Peyer's patch (tissue), 4 donors: ENCODE measurements at regions not wholly inside any gene's neighbourhood (a gene's known extent, or its start where the extent isn't known, plus 50 kb on each side); places are given as distances from the start of the nearest gene placed in this dataset.
A peak's percentile ranks its signal among the peaks of the same experiment; 100 is the strongest.

ENCODE experiments used
- DNase-seq, 3 donors: peaks; one replicate each; pipeline ENCODE4 v3.0.0-alpha.2; 2017 to 2019
- H3K27ac ChIP-seq, 4 donors: fragments of 200-600 bp; sonication (generic); one replicate each; pipeline ENCODE4 v1.5.1; 2016 to 2019
- H3K27me3 ChIP-seq, 2 donors: fragments of 200-600 bp; sonication (generic); one replicate each; pipeline ENCODE4 v1.5.1; 2019
- H3K36me3 ChIP-seq, 3 donors: fragments of 200-600 bp; sonication (generic); one replicate each; pipeline ENCODE4 v1.5.1; 2016 to 2019
- H3K4me1 ChIP-seq, 4 donors: fragments of 200-600 bp; sonication (generic); one replicate each; pipeline ENCODE4 v1.5.1; 2016 to 2019
- H3K4me3 ChIP-seq, 4 donors: fragments of 200-600 bp; sonication (generic); 1 replicate in 3 of 4; 2 replicates in 1 of 4; pipeline ENCODE4 v1.5.1; 2016 to 2019; ENCODE audit warnings: mild to moderate bottlenecking in 1 of 4
- H3K9me3 ChIP-seq, 4 donors: fragments of 200-600 bp; sonication (generic); one replicate each; pipeline ENCODE4 v1.5.1; 2016 to 2019; ENCODE audit warnings: mild to moderate bottlenecking in 1 of 4
- CTCF ChIP-seq, 6 experiments: fragments of 450-650 bp in 4 of 6; fragments of 200-600 bp in 2 of 6; sonication (generic) in 1 of 6; IDR thresholded peaks; one replicate each; pipeline ENCODE4 v1.5.1; 2017 to 2019; ENCODE audit warnings: antibody characterized with exemption in 6 of 6, mild to moderate bottlenecking in 3 of 6, moderate library complexity in 1 of 6
- POLR2A ChIP-seq, 2 donors: fragments of 450-650 bp; IDR thresholded peaks; one replicate each; pipeline ENCODE4 v1.5.1; 2017; ENCODE audit warnings: antibody characterized with exemption in 2 of 2, mild to moderate bottlenecking in 2 of 2, moderate library complexity in 2 of 2

- TF ChIP-seq CTCF (IDR thresholded peaks at IDR 0.05) = no peak
- TF ChIP-seq POLR2A (IDR thresholded peaks at IDR 0.05) = no peak
- no peak for DNase-seq
These were observed 427.7 kb downstream of the MATN1 start for GRCh38 chr1:30295674-30296073.

GRCh38 chr1:30295266-30295665 is 428.1 kb downstream of the MATN1 start:
- no peaks in the 10 kb centered on the region for H3K4me1 ChIP-seq
- H3K27me3 ChIP-seq = no peaks in the 10 kb centered on the region
- H3K27ac ChIP-seq = no peak overlapping the region
- no peak for DNase-seq
- H3K9me3 ChIP-seq = no peaks in the 10 kb centered on the region
- no peaks in the 10 kb centered on the region for H3K36me3 ChIP-seq
- no peak overlapping the region for H3K4me3 ChIP-seq
- no peak for TF ChIP-seq CTCF (IDR thresholded peaks at IDR 0.05)
- no peak for TF ChIP-seq POLR2A (IDR thresholded peaks at IDR 0.05)

More at GRCh38 chr1:30295674-30296073, 427.7 kb downstream of the MATN1 start:
- Histone ChIP-seq H3K9me3 (no peaks in the 10 kb centered on the region), H3K27me3 (no peaks in the 10 kb centered on the region), H3K4me1 (no peaks in the 10 kb centered on the region), H3K36me3 (no peaks in the 10 kb centered on the region), H3K4me3 (no peak overlapping the region), H3K27ac (no peak overlapping the region)

GRCh38 chr1:30294508-30294907 is 428.9 kb downstream of the MATN1 start:
- H3K27ac ChIP-seq = no peak overlapping the region
- H3K36me3 ChIP-seq = no peaks in the 10 kb centered on the region
- H3K4me3 ChIP-seq = no peak overlapping the region
- DNase-seq = no peak
- no peaks in the 10 kb centered on the region for H3K4me1 ChIP-seq
- no peaks in the 10 kb centered on the region for H3K9me3 ChIP-seq
- H3K27me3 ChIP-seq = no peaks in the 10 kb centered on the region
- no peak for TF ChIP-seq POLR2A (IDR thresholded peaks at IDR 0.05)

- no peak for DNase-seq
These were observed 430.9 kb downstream of the MATN1 start for GRCh38 chr1:30292451-30292850.

GRCh38 chr1:30291526-30291925 is 431.9 kb downstream of the MATN1 start:
- H3K27ac ChIP-seq = no peak overlapping the region
- no peaks in the 10 kb centered on the region for H3K4me1 ChIP-seq
- no peaks in the 10 kb centered on the region for H3K9me3 ChIP-seq
- DNase-seq = no peak
- no peaks in the 10 kb centered on the region for H3K36me3 ChIP-seq
- TF ChIP-seq POLR2A (IDR thresholded peaks at IDR 0.05) (no peak), CTCF (IDR thresholded peaks at IDR 0.05) (no peak)
- H3K27me3 ChIP-seq = no peaks in the 10 kb centered on the region
- H3K4me3 ChIP-seq = no peak overlapping the region

More at GRCh38 chr1:30292451-30292850, 430.9 kb downstream of the MATN1 start:
- TF ChIP-seq POLR2A (IDR thresholded peaks at IDR 0.05) (no peak), CTCF (IDR thresholded peaks at IDR 0.05) (no peak)
- Histone ChIP-seq H3K4me1 (no peaks in the 10 kb centered on the region), H3K9me3 (no peaks in the 10 kb centered on the region), H3K4me3 (no peak overlapping the region), H3K27me3 (no peaks in the 10 kb centered on the region), H3K36me3 (no peaks in the 10 kb centered on the region), H3K27ac (no peak overlapping the region)

- H3K27me3 ChIP-seq = no peaks in the 10 kb centered on the region
- DNase-seq = peak in 1 of 3 donors; percentile 19
- TF ChIP-seq CTCF (IDR thresholded peaks at IDR 0.05) (no peak), POLR2A (IDR thresholded peaks at IDR 0.05) (no peak)
- H3K4me1 ChIP-seq = no peaks in the 10 kb centered on the region
- H3K36me3 ChIP-seq = no peaks in the 10 kb centered on the region
- H3K4me3 ChIP-seq = no peak overlapping the region
- H3K9me3 ChIP-seq = no peaks in the 10 kb centered on the region
- no peak overlapping the region for H3K27ac ChIP-seq
These were observed 432.8 kb downstream of the MATN1 start for GRCh38 chr1:30290581-30290980.
